RWPE2 (cell line): ENCODE measurements at regions not wholly inside any gene's neighbourhood (a gene's known extent, or its start where the extent isn't known, plus 50 kb on each side); places are given as distances from the start of the nearest gene placed in this dataset.

Source experiments
- ATAC-seq: fragments of 200-7000 bp; cut with Tn5 transposase; 3 replicates; pipeline ENCODE4 v1.9.1; 2021; ENCODE audit warnings: low read depth
- DNase-seq: peaks from one replicate; pipeline ENCODE4 v3.0.0-alpha.2; 2020; ENCODE audit warnings: low spot score
- H3K27ac ChIP-seq: fragments of 450-650 bp; 2 replicates; pipeline ENCODE4 v1.5.1; 2017; ENCODE audit warnings: mild to moderate bottlenecking; ENCODE audit not compliant: poor library complexity, severe bottlenecking
- H3K27me3 ChIP-seq: fragments of 250-450 bp; sonication (Bioruptor Pico); 2 replicates; pipeline ENCODE4 v1.5.1; 2021; ENCODE audit warnings: mild to moderate bottlenecking, moderate library complexity; ENCODE audit not compliant: insufficient read depth, poor library complexity, severe bottlenecking
- H3K36me3 ChIP-seq: fragments of 250-450 bp; sonication (Bioruptor Pico); 2 replicates; pipeline ENCODE4 v1.5.1; 2020; ENCODE audit warnings: low read depth, mild to moderate bottlenecking, moderate library complexity
- H3K4me1 ChIP-seq: fragments of 250-450 bp; sonication (Bioruptor Pico); 2 replicates; pipeline ENCODE4 v1.5.1; 2021; ENCODE audit warnings: mild to moderate bottlenecking, moderate library complexity; ENCODE audit not compliant: insufficient read depth, poor library complexity, severe bottlenecking
- H3K4me3 ChIP-seq: fragments of 250-450 bp; sonication (Bioruptor Pico); 2 replicates; pipeline ENCODE4 v1.5.1; 2021; ENCODE audit warnings: mild to moderate bottlenecking, moderate library complexity; ENCODE audit not compliant: severe bottlenecking
- H3K9me3 ChIP-seq: fragments of 250-450 bp; sonication (Bioruptor Pico); 2 replicates; pipeline ENCODE4 v1.5.1; 2021; ENCODE audit warnings: mild to moderate bottlenecking, moderate library complexity; ENCODE audit not compliant: severe bottlenecking
- TF ChIP-seq, protein P1 (sequence below): fragments of 450-650 bp; IDR thresholded peaks from one replicate; pipeline ENCODE4 v1.5.1; 2017; ENCODE audit warnings: mild to moderate bottlenecking, moderate library complexity; ENCODE audit not compliant: poor library complexity, severe bottlenecking

DNA sequence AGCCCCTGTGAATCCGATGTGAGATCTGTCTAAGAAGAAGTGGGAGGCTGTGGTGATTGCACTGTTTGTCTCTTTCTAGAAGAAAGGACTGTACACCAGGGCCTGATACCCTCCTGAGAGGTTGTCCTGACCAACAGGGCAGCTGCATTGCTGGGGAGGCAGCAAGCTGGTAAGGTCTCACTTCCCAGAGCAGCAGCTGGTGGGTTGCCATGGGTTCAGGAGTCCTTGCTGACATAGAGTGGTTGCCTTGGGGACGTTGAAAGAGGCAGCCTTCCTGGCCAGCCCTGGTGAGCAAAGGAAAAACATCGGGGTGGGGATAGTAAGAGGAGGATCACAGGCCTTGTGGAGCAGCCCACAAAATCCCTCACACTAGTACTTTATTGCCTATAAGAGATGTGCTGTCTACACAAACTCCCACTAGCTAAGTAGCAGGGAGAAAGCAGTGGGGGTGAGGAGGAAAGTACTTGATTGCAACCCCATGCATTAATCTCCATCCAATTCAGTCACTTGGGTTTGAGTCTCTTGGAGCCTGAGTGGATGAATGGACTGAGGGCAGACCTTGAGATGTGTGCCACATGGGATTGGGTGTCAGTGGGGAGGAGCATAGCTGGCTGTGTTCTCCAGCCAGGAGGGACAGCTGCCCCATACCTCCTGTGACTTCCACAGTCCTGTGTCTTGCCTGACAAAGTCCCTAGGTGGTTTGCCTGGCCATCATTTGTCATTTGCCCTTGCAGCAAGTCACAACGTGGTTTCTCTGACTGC lies 143.8 kb upstream of the RPL38 start:
- ATAC-seq, result no peak
- Histone ChIP-seq H3K4me1 (no peaks in the 10 kb centered on the region), H3K27me3 (peaks cover 49% of the 10 kb centered on the region), H3K4me3 (no peak overlapping the region), H3K27ac (no peak overlapping the region), H3K9me3 (no peaks in the 10 kb centered on the region), H3K36me3 (no peaks in the 10 kb centered on the region)
- TF ChIP-seq, protein P1, sequence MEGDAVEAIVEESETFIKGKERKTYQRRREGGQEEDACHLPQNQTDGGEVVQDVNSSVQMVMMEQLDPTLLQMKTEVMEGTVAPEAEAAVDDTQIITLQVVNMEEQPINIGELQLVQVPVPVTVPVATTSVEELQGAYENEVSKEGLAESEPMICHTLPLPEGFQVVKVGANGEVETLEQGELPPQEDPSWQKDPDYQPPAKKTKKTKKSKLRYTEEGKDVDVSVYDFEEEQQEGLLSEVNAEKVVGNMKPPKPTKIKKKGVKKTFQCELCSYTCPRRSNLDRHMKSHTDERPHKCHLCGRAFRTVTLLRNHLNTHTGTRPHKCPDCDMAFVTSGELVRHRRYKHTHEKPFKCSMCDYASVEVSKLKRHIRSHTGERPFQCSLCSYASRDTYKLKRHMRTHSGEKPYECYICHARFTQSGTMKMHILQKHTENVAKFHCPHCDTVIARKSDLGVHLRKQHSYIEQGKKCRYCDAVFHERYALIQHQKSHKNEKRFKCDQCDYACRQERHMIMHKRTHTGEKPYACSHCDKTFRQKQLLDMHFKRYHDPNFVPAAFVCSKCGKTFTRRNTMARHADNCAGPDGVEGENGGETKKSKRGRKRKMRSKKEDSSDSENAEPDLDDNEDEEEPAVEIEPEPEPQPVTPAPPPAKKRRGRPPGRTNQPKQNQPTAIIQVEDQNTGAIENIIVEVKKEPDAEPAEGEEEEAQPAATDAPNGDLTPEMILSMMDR, result no peak
- no peak for DNase-seq

DNA sequence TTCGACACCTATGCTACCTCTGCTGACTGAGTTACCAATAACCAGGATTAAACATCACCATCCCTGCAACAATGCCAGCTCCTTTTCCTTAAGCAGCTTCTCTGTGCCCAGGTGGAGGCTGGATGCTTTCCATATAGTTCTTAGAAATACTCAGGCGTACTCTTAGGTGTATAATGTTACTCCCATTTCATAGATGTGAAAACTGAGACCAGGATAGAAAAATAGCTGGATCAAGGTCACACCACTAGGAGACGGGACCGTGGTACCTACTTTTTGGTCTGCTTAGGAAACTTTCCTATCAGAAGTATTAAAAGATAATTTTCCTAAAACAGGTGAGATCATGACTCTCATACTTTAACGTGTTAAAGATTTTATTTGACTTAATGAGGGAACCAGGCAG lies 141.7 kb upstream of the RPL38 start:
- H3K4me3 ChIP-seq, result no peak overlapping the region
- H3K27ac ChIP-seq, result no peak overlapping the region
- no peaks in the 10 kb centered on the region for H3K4me1 ChIP-seq
- TF ChIP-seq, protein P1, result no peak
- DNase-seq, result no peak
- no peak for ATAC-seq
- H3K9me3 ChIP-seq, result no peaks in the 10 kb centered on the region
- no peaks in the 10 kb centered on the region for H3K36me3 ChIP-seq
- H3K27me3 ChIP-seq, result peaks cover 32% of the 10 kb centered on the region

DNA sequence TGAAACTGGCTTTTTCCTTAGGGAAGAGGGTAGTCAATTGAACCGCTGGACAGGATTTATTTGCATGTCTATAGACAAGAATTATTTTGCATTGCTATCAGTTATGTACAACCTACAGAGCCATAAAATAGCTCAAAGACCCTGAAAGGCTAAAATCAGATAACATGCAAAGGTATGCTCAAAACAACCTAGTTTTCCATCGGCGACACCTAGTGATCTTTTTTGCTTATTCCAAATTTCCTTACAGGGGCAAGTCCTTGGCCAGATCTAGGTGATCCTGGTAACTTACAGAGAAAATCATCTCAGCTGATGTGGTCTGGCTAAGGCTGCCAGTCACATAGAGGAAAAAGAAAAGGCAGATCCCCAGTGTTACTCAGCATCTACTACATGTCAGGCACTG lies 141.2 kb upstream of the RPL38 start:
- H3K4me1 ChIP-seq, result no peaks in the 10 kb centered on the region
- ATAC-seq (no peak), DNase-seq (no peak)
- H3K36me3 ChIP-seq, result no peaks in the 10 kb centered on the region
- TF ChIP-seq, protein P1, result no peak
- H3K27ac ChIP-seq, result no peak overlapping the region
- H3K4me3 ChIP-seq, result no peak overlapping the region
- no peaks in the 10 kb centered on the region for H3K9me3 ChIP-seq
- peaks cover 29% of the 10 kb centered on the region for H3K27me3 ChIP-seq

DNA sequence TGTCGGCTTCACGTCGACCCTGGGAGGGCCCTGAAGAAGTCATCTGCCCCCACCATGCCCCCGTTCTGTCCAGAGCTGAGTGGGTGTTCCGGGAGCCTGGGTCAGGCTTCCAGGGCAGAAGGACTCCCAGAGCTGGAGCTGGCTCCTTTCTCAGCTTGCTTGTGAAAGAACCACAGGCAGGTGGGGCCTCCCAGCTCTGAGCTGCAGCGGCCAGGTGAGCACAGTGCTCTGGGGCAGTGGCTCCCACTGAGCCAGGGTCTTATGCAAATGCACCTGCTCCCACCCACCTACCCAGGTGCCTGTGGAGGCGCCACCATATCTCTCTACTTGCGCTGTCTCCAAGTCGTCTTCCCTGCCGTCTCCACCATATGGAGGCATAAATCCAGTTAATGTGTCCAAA lies 140.0 kb upstream of the RPL38 start:
- no peak for DNase-seq
- no peak overlapping the region for H3K27ac ChIP-seq
- H3K27me3 ChIP-seq, result peaks cover 27% of the 10 kb centered on the region
- no peak for ATAC-seq
- H3K4me1 ChIP-seq, result no peaks in the 10 kb centered on the region
- no peak overlapping the region for H3K4me3 ChIP-seq
- TF ChIP-seq, protein P1, result no peak
- H3K9me3 ChIP-seq, result no peaks in the 10 kb centered on the region
- H3K36me3 ChIP-seq, result no peaks in the 10 kb centered on the region

DNA sequence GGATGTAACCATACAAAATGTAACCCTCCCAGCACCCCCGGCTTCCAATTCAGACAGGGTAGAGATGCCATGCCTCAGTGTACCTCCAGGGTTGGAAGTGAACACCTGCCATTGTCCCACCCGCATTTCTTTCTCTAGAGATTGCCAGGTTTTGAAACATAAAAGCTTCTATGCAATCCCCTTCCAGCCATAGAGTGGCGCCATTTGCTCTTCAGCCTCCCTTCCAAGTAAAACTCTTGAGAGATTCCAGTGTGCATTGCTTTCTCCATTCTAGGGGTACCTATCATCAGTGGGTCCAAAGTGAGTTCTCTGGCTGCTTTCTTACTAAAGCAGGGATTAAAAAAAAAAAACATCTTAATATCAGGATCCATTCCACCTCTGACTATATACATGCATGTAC lies 133.1 kb upstream of the RPL38 start:
- no peak overlapping the region for H3K27ac ChIP-seq
- TF ChIP-seq, protein P1, result no peak
- no peak for ATAC-seq
- no peaks in the 10 kb centered on the region for H3K27me3 ChIP-seq
- H3K4me1 ChIP-seq, result no peaks in the 10 kb centered on the region
- H3K4me3 ChIP-seq, result no peak overlapping the region
- no peak for DNase-seq
- no peaks in the 10 kb centered on the region for H3K9me3 ChIP-seq
- H3K36me3 ChIP-seq, result no peaks in the 10 kb centered on the region
